ENCODE measurements at regions not wholly inside any gene's neighbourhood (a gene's known extent, or its start where the extent isn't known, plus 50 kb on each side); places are given as distances from the start of the nearest gene placed in this dataset.

GRCh38 chr5:10073441-10074104 lies 176.1 kb downstream of the ATPSCKMT start:
- TF ChIP-seq, protein P1, sequence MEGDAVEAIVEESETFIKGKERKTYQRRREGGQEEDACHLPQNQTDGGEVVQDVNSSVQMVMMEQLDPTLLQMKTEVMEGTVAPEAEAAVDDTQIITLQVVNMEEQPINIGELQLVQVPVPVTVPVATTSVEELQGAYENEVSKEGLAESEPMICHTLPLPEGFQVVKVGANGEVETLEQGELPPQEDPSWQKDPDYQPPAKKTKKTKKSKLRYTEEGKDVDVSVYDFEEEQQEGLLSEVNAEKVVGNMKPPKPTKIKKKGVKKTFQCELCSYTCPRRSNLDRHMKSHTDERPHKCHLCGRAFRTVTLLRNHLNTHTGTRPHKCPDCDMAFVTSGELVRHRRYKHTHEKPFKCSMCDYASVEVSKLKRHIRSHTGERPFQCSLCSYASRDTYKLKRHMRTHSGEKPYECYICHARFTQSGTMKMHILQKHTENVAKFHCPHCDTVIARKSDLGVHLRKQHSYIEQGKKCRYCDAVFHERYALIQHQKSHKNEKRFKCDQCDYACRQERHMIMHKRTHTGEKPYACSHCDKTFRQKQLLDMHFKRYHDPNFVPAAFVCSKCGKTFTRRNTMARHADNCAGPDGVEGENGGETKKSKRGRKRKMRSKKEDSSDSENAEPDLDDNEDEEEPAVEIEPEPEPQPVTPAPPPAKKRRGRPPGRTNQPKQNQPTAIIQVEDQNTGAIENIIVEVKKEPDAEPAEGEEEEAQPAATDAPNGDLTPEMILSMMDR (IDR thresholded peaks at IDR 0.05; ENCODE audit: insufficient read depth, low read length, poor library complexity, severe bottlenecking), result no peak
- Histone ChIP-seq H3K27me3 (ENCODE audit: control insufficient read depth, insufficient read depth, low read length) (no peaks in the 10 kb centered on the region), H3K4me3 (ENCODE audit: low read depth, low read length) (no peak overlapping the region), H3K36me3 (ENCODE audit: control insufficient read depth, insufficient read depth, low read length) (no peaks in the 10 kb centered on the region)
- no peak for DNase-seq (ENCODE audit: low read depth)

GRCh38 chr5:10069637-10070313 lies 179.9 kb downstream of the ATPSCKMT start:
- H3K36me3 ChIP-seq (ENCODE audit: control insufficient read depth, insufficient read depth, low read length), result no peaks in the 10 kb centered on the region
- no peak for DNase-seq (ENCODE audit: low read depth)
- TF ChIP-seq, protein P1 (IDR thresholded peaks at IDR 0.05; ENCODE audit: insufficient read depth, low read length, poor library complexity, severe bottlenecking), result no peak
- no peak overlapping the region for H3K4me3 ChIP-seq (ENCODE audit: low read depth, low read length)
- no peaks in the 10 kb centered on the region for H3K27me3 ChIP-seq (ENCODE audit: control insufficient read depth, insufficient read depth, low read length)

DNA sequence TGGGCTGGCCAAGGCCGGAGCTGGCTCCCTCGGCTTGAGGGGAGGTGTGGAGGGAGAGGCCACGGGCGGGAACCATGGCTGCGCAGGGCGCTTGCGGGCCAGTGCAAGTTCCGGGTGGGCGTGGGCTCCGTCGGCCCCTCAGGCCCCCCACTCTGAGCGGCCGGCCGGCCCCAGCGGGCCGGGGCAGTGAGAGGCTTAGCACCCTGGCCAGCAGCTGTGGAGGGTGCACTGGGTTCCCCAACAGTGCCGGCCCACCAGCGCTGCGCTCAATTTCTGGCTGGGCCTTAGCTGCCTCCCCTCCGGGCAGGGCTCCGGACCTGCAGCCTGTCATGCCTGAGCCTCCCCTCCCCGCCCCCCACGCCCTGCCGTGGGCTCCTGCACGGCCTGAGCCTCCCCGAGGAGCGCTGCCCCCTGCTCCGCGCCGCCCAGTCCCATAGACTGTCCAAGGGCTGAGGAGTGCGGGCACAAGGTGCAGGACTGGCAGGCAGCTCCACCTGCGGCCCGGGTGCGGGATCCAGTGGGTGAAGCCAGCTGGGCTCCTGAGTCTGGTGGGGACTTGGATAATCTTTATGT lies 184.2 kb downstream of the ATPSCKMT start:
- Histone ChIP-seq H3K27me3 (ENCODE audit: control insufficient read depth, insufficient read depth, low read length) (no peaks in the 10 kb centered on the region), H3K4me3 (ENCODE audit: low read depth, low read length) (no peak overlapping the region), H3K36me3 (ENCODE audit: control insufficient read depth, insufficient read depth, low read length) (no peaks in the 10 kb centered on the region)
- DNase-seq (ENCODE audit: low read depth), result no peak
- TF ChIP-seq, protein P1 (IDR thresholded peaks at IDR 0.05; ENCODE audit: insufficient read depth, low read length, poor library complexity, severe bottlenecking), result no peak

DNA sequence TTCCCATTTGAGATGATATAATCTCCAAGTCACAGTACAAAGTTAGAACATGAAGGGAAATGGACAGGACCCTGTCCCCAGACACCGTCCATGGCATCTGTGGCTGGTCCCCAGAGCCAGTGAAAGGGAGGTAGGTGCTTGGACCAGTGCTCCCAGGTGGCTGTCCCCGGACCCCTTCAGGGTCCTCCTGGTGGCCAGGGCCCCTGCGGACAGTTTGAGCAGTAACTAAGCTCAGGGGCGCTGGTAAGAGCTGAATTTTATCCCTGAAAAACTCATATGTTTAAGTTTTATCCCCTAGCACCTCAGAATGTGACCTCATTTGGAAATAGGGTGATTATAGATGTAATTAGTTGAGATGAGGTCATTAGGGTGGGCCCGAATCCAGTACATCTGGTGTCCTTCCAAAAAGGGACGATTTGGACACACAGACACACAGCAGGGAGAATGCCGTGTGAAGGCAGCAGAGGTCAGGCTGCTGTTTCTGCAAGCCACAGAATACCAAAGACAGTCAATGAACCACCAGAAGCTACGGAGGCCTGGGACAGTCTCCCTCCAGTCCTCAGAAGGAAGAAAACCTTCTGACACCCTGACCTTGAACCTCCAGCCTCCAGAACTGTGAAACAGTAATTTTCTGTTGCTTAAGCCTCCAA lies 185.0 kb downstream of the ATPSCKMT start:
- no peak for DNase-seq (ENCODE audit: low read depth)

DNA sequence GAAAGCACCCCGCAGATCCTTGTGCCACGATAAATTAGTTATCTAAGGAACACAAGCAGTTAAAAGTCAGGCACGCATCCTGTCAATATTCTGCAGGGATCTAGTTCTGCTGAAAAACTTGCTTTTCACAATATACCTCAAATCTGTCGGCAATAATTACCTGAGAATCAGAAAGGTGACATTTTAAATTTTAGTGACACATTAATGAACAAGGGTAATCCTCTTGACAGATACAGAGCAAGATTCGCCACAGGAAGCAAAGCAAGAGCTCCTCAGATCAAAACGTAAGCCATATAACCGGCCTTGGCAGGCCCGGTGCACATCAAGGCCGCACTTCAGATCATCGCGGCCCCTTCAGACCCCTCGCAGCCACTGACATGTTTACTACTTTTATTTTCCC lies 185.7 kb downstream of the ATPSCKMT start:
- DNase-seq (ENCODE audit: low read depth), result no peak
- Histone ChIP-seq H3K36me3 (ENCODE audit: control insufficient read depth, insufficient read depth, low read length) (no peaks in the 10 kb centered on the region), H3K4me3 (ENCODE audit: low read depth, low read length) (no peak overlapping the region), H3K27me3 (ENCODE audit: control insufficient read depth, insufficient read depth, low read length) (no peaks in the 10 kb centered on the region)
- TF ChIP-seq, protein P1 (IDR thresholded peaks at IDR 0.05; ENCODE audit: insufficient read depth, low read length, poor library complexity, severe bottlenecking), result no peak

More for the DNA sequence above, 185.0 kb downstream of the ATPSCKMT start:
- no peaks in the 10 kb centered on the region for H3K27me3 ChIP-seq (ENCODE audit: control insufficient read depth, insufficient read depth, low read length)
- H3K36me3 ChIP-seq (ENCODE audit: control insufficient read depth, insufficient read depth, low read length), result no peaks in the 10 kb centered on the region
- no peak overlapping the region for H3K4me3 ChIP-seq (ENCODE audit: low read depth, low read length)
- TF ChIP-seq, protein P1 (IDR thresholded peaks at IDR 0.05; ENCODE audit: insufficient read depth, low read length, poor library complexity, severe bottlenecking), result no peak

All from kidney epithelial cell (primary cell).